ENCODE measurements at regions not wholly inside any gene's neighbourhood (a gene's known extent, or its start where the extent isn't known, plus 50 kb on each side); places are given as distances from the start of the nearest gene placed in this dataset.
"Not testable (repeated sequence)": the region's sequence is repeated elsewhere in the genome, so short reads cannot be mapped to it uniquely, and the experiment has no call there.

DNA sequence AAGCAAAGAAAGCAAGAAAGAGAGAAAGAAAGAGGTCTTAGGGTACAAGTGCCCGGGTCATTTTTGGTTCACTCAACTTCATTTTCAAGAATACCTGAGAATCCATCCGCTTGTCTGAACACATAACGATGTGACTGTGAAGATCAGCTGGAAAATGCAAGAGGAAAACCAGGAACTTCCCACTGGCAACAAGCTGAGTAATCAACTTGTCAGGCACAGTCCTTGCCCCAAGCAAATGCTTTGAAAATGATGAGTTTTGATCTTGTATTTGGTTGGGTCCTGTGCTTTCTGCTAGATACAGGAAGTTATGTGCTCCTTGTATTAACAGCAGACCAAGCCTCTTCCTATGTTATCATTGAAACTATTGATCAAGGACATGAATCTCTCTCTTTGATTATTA lies 239.1 kb downstream of the ASMT start:
- DNase-seq, result no peak

DNA sequence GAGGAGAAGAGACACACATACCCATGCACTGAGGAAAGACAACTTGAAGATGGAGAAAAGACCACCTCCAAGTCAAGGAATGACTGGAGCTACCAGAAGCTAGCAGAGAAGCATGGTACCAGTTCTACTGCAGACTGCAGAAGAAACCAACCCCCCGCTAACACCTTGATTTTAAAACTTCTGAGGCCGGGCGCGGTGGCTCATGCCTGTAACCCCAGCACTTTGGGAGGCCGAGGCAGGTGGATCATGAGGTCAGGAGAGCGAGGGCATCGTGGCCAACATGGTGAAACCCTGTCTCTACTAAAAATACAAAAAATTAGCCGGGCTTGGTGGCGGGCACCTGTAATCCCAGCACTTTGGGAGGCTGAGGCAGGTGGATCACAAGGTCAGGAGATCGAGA lies 240.0 kb downstream of the ASMT start:
- not testable (repeated sequence) for DNase-seq

DNA sequence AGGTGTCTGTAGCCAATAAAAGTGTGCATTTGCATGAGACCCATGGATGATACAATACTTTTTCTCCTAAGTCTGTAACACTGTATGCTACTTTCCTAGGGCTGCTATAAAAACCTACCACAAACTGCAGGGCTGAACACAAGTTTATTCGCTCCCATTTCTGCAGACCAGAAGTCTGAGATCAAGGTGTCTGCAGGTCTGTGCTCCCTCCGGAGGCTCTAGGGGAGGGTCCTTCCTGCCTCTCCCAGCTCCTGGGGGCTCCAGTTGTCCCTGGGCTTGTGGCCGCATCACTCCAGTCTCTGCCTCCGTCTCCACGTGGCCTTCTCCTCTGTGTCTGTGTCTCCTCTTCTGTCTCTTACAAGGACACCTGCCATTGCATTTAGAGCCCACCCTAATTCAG lies 244.4 kb downstream of the ASMT start:
- DNase-seq, result not testable (repeated sequence)

DNA sequence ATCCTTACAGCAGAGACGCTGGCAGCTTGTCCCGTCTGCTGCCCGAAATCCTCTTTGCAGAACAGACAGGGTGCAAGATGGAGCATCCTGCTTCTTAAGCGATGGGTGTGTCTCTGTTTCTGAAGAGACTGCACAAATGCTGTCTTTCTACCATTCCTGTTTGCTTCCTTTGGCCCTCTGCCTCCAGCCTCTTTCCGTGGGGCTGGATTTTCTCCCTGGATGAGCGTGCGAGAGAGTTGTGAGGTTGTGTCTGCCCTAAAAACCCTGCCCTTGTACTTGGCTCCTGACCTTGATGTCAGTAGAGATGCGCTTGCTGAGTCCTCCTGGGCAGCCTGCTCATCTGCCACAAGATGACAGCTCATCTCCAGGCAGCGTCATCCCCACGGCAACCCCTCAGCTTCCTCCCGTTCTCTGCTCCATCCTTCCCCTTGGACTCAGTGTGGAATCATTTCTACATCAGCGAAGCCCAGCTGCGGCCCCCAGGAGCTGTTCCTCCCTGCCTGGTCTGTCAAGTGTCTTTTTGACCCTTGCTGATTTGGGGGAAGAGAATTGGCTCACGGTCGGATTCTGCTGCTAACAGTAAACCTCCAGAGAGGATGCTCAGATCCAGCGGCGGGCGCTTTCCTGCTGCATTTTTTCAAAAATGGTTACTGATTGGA lies 246.2 kb downstream of the ASMT start:
- DNase-seq, result no peak

DNA sequence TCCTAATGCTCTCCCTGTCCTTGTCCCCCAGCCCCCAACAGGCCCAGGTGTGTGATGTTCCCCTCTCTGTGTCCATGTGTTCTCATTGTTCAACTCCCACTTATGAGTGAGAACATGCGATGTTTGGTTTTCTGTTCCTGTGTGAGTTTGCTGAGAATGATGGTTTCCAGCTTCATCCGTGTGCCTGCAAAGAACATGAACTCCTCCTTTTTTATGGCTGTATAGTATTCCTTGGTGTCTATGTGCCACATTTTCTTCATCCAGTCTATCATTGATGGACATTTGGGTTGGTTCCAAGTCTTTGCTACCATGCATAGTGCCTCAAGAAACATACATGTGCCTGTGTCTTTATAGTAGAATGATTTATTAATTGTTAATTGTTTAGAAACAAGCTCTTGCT lies 249.1 kb downstream of the ASMT start:
- not testable (repeated sequence) for DNase-seq

DNA sequence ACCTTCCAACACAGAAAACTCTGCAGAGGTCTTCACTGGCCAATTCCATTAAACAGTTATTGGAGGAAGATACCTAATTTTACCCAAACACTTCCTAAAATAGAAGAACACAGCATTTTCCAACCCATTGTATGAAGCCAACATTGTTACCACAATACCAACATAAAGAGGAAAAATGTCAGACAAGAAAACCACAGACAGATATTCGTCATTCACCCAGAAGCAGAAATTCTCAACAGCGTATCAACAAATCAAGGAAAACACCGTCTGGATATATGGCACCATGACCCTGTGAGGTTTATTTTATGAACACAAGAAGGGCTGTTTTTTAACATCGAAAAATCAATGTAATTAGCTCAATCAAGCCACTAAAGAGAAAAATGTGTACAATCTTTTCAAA lies 255.6 kb downstream of the ASMT start:
- no peak for DNase-seq

DNA sequence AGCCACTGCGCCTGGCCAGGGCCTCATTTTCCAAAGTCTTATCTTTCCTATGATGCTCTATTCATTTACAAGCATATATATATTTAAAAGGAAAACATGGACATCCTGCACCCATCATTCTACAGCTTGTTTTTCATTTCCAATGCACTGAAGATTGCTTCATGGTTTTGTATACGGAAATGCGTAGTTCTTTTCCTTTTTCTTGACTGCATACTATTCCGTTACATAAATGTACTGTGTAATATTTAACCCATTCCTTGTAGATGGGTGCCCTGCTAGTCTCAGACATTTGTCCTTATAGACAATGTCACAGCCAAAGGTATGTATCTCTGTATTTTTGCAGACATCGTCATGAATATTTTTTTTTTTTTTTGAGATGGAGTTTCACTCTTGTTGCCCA lies 257.0 kb downstream of the ASMT start:
- no peak for DNase-seq

DNA sequence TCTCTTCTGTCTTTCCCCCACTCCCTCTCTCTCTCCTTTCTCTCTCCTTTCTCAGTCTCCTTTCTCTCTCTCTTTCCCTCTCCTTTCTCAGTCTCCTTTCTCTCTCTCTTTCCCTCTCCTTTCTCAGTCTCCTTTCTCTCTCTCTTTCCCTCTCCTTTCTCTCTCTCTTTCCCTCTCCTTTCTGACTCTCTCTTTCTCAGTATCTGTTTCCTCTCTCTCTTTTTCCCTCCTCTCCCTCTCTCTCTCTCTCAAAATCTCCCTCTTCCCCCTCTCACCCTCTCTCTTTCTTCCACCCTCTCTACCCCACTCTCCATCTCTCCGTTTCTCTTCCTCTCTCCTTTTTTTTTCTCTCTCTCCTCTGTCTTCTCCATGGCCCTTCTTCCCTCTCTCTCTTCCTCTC lies 258.8 kb downstream of the ASMT start:
- no peak for DNase-seq

DNA sequence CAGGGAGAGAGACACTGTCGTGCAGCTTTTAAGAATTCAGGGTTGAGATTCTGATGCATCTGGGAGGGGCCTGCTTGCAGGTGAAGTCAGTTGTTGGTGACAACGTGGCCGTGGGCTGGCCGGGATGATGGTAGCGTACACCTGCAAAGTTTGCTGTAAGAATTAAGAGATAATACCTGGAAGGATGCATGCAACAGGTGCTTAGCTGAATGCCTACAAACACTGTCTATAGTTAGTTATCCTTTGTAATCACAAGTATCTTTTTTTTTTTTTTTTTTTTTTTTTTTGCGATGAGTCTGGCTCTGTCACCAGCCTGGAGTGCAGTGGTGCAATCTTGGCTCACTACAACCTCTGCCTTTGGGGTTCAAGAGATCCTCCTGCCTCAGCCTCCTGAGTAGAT lies 259.6 kb downstream of the ASMT start:
- DNase-seq, result no peak

DNA sequence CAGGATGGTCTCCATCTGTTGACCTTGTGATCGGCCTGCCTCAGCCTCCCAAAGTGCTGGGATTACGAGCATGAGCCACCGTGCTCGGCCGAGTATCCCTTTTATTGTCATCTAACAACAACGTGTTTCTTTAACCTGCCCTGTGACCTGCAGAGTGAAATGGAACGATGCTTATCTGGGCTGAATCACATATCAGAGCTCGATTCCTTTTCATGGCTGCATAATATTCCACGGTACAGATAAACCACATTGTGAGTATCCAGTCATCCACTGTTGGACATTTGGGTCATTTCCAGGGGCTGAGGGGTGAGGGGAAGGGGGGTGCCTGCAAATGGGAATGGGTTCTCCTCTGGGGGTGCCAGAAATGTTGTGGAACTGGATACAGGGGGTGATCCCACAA lies 260.0 kb downstream of the ASMT start:
- DNase-seq, result no peak

DNA sequence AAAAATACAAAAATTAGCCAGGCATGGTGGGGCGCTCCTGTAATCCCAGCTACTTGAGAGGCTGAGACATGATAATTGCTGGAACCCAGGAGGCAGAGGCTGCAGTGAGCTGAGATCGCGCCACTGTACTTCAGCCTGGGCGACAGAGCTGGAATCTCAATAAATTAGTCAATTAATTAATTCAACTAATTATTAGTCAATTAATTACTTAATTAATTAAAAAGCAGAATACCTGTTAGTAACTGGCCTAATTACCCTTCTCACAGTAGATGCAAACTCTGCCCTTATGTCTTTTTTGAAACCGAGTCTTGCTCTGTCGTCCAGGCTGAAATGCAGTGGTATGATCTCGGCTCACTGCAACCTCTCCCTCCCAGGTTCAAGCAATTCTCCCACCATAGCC lies 261.2 kb downstream of the ASMT start:
- DNase-seq, result no peak

DNA sequence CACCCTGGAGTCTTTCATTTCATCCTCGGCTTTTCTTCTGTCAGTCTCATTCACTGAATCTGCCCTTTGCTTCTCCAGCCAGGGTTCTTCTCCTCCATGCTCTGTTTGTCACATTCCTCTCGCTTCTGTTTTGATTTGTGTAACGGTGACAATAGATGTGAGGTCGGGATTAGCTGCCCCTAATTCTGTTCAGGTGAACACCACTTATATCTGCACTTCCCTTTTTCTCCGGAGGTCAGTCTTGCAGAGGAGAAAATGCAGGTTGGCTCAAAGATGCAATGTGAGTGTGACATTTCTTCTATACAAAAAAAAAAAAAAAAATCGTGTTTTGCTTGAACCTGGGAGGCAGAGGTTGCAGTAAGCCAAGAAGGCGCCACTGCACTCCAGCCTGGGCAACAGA lies 262.9 kb downstream of the ASMT start:
- DNase-seq, result no peak

DNA sequence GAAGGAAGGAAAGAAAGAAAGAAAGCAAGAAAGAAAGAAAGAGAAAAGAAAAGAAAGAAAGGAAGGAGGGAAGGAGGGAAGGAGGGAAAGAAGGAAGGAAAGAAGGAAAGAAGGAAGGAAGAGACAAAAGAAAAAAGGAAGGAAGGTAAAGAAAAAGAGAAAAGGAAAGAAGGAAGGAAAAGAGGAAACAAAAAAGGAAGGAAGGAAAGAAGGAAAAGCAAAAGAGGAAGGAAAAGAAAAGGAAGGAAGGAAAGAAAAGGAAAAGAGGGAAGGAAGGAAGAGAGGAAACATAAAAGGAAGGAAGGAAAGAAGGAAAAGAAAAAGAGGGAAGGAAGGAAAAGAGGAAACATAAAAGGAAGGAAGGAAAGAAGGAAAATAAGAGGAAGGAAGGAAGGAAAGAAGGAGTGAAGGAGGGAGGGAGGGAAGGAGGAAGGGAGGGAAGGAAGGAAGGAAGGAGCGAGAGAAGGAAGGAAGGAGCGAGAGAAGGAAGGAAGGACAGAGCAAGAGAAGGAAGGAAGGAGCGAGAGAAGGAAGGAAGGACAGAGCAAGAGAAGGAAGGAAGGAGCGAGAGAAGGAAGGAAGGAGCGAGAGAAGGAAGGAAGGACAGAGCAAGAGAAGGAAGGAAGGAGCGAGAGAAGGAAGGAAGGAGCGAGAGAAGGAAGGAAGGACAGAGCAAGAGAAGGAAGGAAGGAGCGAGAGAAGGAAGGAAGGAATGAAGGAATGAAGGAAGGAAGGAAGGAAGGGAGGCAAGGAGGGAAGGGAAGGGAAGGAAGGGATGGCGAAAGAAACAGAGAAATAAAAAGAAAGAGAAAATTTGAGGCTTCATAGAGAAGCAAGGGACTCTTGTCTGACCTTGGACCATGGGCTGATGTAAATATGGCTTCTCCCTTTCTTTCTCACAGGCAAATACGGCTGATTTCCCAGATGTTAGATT lies 266.3 kb downstream of the ASMT start:
- DNase-seq, result not testable (repeated sequence)

DNA sequence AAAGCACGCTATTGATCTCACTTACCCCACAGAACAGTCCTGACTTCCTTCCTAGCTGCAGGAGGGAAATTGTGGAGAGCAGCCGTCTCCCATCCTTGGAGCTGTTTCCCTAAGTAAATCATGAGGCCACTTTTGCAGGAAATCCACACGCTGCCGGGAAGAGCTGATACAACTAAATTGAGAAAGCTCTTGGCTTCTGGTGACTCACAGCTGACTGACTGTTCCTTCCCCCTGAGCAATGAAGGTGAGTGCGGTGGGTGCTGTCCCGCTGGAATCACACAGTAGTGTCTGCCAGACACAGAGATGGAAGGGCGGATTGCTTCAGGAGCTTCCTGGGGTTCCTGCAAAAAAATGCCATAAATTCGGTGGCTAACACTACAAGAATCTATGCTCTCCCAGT lies 268.9 kb downstream of the ASMT start:
- no peak for DNase-seq

DNA sequence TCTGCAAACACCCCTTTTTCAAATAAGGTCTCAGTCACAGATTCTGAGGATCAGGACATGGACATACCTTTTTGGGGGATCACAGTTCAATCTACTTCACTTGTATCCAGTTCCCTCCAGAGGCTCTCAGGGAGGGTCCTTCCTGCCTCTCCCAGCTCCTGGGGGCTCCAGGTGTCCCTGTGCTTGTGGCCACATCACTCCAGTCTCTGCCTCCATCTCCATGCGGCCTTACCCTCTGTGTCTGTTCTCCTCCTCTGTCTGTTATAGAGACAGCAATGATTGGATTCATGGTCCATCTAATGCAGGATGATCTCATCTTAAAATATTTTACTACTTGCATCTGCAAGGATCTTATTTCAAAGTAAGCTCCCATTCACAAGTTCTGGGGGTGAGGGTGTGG lies 269.6 kb downstream of the ASMT start:
- DNase-seq, result no peak

DNA sequence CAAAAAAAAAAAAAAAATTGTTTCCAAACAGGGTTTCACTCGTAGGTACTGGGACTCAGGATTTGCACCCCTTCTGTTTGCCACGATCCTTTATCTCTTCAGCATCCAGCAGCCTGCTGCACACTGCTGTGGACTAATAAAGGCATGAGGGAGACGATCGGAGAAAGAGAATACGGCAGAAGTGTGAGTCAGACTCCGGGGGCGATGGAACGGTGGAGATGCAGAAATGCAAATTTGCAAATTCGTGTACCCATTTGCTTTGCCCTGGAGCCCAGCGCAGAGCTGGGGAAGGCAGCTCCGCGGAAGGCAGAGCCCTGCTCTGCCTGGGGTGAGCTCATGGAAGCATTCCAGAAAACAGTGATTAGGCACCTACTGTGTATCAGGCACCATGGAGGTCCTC lies 270.3 kb downstream of the ASMT start:
- no peak for DNase-seq

DNA sequence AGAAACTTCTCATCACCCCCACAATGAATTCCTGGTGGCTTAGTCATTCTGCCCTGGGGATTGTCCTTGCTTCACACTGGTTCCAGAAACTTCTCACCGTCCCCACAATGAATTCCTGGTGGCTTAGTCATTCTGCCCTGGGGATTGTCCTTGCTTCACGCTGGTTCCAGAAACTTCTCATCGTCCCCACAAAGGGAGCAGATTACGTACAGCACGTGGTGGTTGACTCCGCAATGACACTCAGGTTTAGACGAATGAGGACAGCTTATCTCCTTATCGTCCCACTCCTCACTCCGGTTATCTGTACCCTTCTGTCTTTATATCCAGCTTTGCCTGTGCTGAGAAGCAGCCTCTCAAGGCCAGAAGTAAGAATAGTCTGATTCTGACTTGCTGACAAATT lies 273.4 kb downstream of the ASMT start:
- not testable (repeated sequence) for DNase-seq

DNA sequence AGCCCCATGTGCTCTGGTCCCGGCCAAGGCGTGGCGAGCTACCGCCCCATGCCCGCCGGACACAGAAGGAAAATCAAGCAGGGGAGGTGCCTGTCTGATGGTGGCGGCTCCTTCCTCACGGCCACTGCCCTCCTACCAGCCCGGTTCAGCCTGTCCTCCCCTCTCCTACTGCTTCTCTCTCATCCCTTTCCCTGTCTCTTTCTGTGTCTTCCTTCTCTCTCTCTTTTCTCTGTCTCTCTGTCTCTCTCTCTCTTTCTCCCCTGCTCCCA lies 279.1 kb downstream of the ASMT start:
- DNase-seq, result no peak

DNA sequence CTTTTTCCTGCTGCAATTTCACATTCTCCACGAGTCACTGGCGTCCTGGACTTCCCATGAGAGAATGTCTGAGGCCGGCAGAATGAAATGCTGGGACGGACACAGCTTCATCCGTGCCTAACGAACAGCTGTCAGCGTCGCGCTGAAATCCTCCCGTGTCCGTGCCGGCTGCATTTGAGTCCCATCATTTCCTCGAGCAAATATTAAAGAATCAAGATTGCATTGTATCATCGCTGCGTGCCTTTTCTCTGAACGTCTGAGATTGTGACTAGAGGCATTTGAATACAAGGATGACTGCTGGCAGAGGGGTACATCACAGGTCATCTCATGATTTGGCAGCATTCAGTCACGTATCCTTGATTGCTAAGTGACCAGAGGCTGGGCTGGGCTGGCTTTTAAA lies 279.9 kb downstream of the ASMT start:
- no peak for DNase-seq

DNA sequence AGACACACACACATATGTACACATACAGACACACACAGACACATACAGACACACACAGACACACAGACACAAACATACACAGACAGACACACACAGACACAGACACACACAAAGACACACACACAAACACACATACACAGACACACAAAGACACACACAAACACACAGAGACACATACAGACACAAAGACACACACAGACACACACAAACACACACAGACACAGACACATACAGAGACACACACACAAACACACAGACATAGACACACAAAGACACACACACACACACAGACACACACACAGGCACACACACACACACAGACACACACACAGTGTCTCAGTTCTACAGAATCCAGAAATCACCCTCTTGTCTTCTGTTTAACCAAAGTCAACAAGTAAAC lies 280.7 kb downstream of the ASMT start:
- DNase-seq, result no peak

DNA sequence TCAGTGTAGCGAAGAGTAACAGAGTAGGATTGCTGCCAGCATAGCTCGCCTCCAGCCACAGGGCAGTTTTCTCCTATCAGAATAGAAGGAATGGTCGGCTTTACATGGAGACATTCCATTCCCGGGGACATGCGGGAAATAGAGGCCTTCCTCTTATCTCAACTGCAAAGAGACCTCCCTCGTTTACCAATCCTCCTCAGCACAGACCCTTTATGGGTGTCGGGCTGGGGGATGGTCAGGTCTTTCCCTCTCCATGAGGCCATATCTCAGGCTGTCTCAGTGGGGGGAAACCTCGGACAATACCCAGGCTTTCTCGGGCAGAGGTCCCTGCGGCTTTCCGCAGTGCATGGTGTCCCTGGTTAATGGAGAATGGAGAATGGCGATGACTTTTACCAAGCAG lies 285.0 kb downstream of the ASMT start:
- no peak for DNase-seq

DNA sequence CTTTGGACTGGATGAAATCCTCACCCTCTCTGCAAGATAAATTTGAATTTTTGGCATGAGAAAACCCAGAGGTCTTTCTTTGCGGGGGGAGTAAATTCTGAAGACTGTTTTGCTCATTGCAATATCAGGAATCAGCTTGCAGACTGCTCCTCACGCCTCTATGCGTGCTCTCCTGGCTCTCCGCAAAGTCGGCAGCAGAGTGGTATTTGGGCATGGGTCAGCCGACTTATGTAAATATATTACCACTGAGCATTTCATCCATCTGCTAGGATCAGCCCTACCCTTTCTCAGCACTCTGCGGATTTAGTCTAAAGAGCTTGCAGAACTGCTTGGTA lies 288.0 kb downstream of the ASMT start:
- DNase-seq, result no peak

DNA sequence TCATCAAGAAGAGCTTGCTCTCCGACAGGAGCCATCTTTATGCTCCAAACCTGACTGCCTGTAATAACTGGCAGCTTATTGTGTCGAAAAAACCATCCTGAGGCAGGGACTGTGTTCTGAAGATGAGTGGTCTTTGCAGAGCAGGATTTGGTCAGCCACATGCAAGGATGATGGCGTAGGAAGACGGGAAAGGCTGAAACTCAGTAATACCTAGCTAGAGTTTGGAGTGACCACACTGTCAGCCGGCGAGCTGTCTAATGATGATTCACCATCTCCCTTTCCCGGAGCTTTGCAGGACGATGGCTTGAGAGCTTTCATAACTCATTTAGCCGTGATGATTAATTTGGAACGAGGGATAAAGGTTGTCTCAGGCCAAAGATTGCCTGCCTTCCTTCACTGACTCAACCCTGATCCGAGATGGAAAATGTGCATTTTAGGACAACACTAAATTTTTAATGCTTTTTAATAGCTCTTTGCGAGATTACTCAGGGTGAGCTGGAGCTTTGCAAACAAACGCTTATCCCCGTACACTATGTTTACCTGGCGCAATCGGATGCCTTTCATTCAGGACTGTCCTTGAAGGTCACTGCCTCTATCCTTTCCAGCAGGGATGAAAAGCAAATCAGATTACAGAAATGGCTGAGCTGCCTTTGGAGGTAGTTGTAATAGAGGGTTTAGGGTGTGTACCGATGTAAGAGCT lies 288.5 kb downstream of the ASMT start:
- no peak for DNase-seq

DNA sequence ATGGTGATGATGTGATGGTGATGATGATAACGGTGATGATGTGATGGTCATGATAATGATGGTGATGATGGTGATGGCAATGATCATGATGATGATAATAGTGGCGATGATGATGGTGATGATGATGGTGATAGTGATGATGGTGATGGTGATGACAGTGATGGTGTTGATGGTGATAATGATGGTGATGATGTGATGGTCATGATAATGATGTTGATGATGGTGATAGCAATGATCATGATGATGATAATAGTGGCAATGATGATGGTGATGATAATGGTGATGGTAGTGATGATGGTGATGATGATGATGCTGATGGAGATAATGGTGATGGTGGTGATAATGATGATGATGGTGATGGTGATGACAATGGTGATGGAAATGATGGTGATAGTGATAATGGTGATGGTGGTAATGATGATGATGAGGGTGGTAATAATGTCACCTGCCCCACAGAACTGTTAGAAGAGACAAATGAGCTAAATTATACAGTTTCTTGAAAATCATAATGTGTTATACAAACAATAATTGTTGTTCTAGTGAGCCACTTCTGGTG lies 289.9 kb downstream of the ASMT start:
- DNase-seq, result no peak

All from NCI-H345 (cell line).